Parathyroid adenoma (tissue), 2 donors: ENCODE measurements at regions not wholly inside any gene's neighbourhood (a gene's known extent, or its start where the extent isn't known, plus 50 kb on each side); places are given as distances from the start of the nearest gene placed in this dataset.

Source experiments
- H2AFZ ChIP-seq: fragments of 300-600 bp; sonication (generic); one replicate; pipeline ENCODE4 v1.7.0; 2017; ENCODE audit warnings: antibody characterized with exemption, mild to moderate bottlenecking
- H3K27ac ChIP-seq: fragments of 300-600 bp; sonication (generic); one replicate; pipeline ENCODE4 v1.7.0; 2017
- H3K27me3 ChIP-seq: fragments of 300-600 bp; sonication (generic); one replicate; pipeline ENCODE4 v1.7.0; 2017; ENCODE audit warnings: low read length; ENCODE audit not compliant: control insufficient read depth, insufficient read depth
- H3K36me3 ChIP-seq: fragments of 300-600 bp; sonication (generic); one replicate; pipeline ENCODE4 v1.7.0; 2017; ENCODE audit warnings: low read length; ENCODE audit not compliant: control insufficient read depth, insufficient read depth
- H3K4me1 ChIP-seq: fragments of 300-600 bp; sonication (generic); one replicate; pipeline ENCODE4 v1.7.0; 2017; ENCODE audit warnings: control low read depth
- H3K4me2 ChIP-seq: fragments of 300-600 bp; sonication (generic); one replicate; pipeline ENCODE4 v1.7.0; 2017; ENCODE audit warnings: low read length
- H3K4me3 ChIP-seq: fragments of 300-600 bp; sonication (generic); one replicate; pipeline ENCODE4 v1.7.0; 2017; ENCODE audit warnings: low read depth, low read length
- H3K79me2 ChIP-seq: fragments of 300-600 bp; sonication (generic); one replicate; pipeline ENCODE4 v1.7.0; 2017; ENCODE audit warnings: control low read depth
- H3K9ac ChIP-seq: fragments of 300-600 bp; sonication (generic); one replicate; pipeline ENCODE4 v1.7.0; 2017; ENCODE audit warnings: mild to moderate bottlenecking
- H3K9me3 ChIP-seq: fragments of 300-600 bp; sonication (generic); one replicate; pipeline ENCODE4 v1.7.0; 2017; ENCODE audit warnings: low read length; ENCODE audit not compliant: control insufficient read depth
- CTCF ChIP-seq: fragments of 300-600 bp; sonication (generic); IDR thresholded peaks from one replicate; pipeline ENCODE4 v1.7.0; 2017; ENCODE audit warnings: antibody characterized with exemption, mild to moderate bottlenecking
- donor health status: primary hyperparathyroidism.

- Histone ChIP-seq H3K4me2 (no peak overlapping the region), H3K4me3 (no peak overlapping the region), H3K9me3 (no peaks in the 10 kb centered on the region), H3K9ac (no peak overlapping the region), H3K4me1 (no peaks in the 10 kb centered on the region), H3K27ac (no peak overlapping the region), H3K27me3 (no peaks in the 10 kb centered on the region), H3K79me2 (no peaks in the 10 kb centered on the region), H2AFZ (no peak overlapping the region), H3K36me3 (no peaks in the 10 kb centered on the region)
- no peak for TF ChIP-seq CTCF
These were observed 867.6 kb downstream of the TBC1D22A start for GRCh38 chr22:47629791-47630655.

- Histone ChIP-seq H3K9ac (no peak overlapping the region), H3K27ac (no peak overlapping the region), H3K4me3 (no peak overlapping the region), H3K27me3 (no peaks in the 10 kb centered on the region), H3K4me2 (no peak overlapping the region), H3K36me3 (no peaks in the 10 kb centered on the region), H3K4me1 (no peaks in the 10 kb centered on the region), H2AFZ (no peak overlapping the region), H3K79me2 (no peaks in the 10 kb centered on the region), H3K9me3 (no peaks in the 10 kb centered on the region)
- TF ChIP-seq CTCF, result no peak
These were observed 866.8 kb downstream of the TBC1D22A start for GRCh38 chr22:47629273-47629711.

- Histone ChIP-seq H3K4me1 (no peaks in the 10 kb centered on the region), H3K9ac (no peak overlapping the region), H3K9me3 (no peaks in the 10 kb centered on the region), H3K4me2 (no peak overlapping the region), H3K36me3 (no peaks in the 10 kb centered on the region), H3K27me3 (no peaks in the 10 kb centered on the region), H3K4me3 (no peak overlapping the region), H2AFZ (no peak overlapping the region), H3K27ac (no peak overlapping the region), H3K79me2 (no peaks in the 10 kb centered on the region)
- TF ChIP-seq CTCF, result no peak
These were observed 866.2 kb downstream of the TBC1D22A start for GRCh38 chr22:47628477-47629272.

GRCh38 chr22:47627556-47628253, 865.3 kb downstream of the TBC1D22A start:
- Histone ChIP-seq H2AFZ (no peak overlapping the region), H3K9ac (no peak overlapping the region), H3K27ac (no peak overlapping the region), H3K9me3 (no peaks in the 10 kb centered on the region), H3K4me1 (no peaks in the 10 kb centered on the region), H3K79me2 (no peaks in the 10 kb centered on the region), H3K4me3 (no peak overlapping the region), H3K36me3 (no peaks in the 10 kb centered on the region), H3K27me3 (no peaks in the 10 kb centered on the region), H3K4me2 (no peak overlapping the region)
- no peak for TF ChIP-seq CTCF
